ENCODE measurements at regions not wholly inside any gene's neighbourhood (a gene's known extent, or its start where the extent isn't known, plus 50 kb on each side); places are given as distances from the start of the nearest gene placed in this dataset.

- TF ChIP-seq CTCF (IDR thresholded peaks at IDR 0.05) (no peak), POLR2A (IDR thresholded peaks at IDR 0.05) (no peak)
These were observed 342.8 kb downstream of the DHX15 start for GRCh38 chr4:24241511-24241910.
